ENCODE measurements at regions not wholly inside any gene's neighbourhood (a gene's known extent, or its start where the extent isn't known, plus 50 kb on each side); places are given as distances from the start of the nearest gene placed in this dataset.
"Not testable (repeated sequence)": the region's sequence is repeated elsewhere in the genome, so short reads cannot be mapped to it uniquely, and the experiment has no call there.

DNA sequence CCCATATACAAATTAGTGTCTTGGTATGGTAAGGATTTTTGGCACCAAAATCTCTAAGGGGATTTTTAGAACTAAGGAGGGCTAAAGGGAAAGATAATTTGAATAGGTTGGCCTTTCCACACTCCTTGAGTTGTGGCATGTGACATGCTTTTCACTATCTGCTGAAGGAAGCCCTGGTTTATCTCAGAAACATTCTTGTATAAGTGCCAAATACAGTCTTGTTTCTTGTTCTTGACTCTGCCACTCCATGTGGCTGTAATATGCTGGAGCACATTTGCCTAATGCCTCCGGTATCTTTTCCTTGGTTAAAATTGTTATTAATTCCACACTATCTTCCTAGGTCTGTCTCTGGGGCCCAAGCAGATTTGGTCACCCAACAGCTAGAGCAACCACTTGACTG is 457.0 kb downstream of the USP25 start:
- no peak for DNase-seq

DNA sequence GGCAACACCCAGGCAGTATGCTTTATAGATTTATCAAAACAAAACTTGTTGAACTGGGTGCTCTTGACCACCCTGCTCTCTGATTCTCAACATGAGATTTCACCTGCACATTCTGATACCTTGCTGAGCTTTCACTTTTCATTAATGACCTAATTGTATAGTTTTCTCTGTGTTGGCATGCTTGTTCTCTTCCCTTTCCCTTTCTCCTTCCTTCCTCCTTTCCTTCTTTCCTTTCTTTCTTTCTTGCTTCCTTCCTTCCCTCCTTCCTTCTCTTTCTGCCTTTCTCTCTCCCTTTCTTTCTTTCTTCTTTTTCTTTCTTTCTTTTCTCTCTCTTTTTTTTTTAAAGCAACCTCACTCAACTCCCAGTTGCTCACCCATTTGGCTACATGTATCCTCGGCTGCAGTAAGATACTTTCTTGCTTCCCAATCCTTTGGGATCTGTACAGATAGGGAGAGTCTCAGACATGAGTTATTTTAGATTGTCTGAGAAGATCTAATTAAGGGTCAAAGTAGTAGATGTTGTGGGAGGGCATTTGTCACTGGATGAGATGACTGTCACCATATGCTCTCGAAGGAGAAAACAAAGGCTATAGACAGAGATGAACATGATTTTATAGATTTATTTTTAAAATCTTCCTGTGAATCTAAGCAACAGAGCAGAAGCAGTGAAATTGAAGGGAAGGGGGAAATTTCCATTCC is 458.0 kb downstream of the USP25 start:
- DNase-seq = no peak

DNA sequence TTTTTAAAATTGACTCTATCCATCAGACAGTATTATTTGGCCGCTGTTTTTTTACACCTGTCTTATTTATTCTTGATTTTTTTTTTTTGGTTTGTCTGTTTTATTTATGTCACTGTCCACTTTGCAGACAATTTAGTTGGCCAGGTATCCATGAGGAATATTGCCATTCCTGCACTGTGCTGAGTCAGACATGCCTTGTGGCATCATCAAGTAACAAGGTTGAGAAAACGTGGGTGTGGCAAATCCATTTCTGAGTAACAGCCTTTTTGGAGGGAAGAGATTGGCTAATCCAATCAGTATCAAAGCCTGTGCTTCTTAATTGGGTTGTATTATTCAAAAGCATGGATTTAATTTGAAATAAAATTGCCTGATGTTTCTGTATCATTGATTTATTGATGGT is 463.1 kb downstream of the USP25 start:
- DNase-seq = no peak

DNA sequence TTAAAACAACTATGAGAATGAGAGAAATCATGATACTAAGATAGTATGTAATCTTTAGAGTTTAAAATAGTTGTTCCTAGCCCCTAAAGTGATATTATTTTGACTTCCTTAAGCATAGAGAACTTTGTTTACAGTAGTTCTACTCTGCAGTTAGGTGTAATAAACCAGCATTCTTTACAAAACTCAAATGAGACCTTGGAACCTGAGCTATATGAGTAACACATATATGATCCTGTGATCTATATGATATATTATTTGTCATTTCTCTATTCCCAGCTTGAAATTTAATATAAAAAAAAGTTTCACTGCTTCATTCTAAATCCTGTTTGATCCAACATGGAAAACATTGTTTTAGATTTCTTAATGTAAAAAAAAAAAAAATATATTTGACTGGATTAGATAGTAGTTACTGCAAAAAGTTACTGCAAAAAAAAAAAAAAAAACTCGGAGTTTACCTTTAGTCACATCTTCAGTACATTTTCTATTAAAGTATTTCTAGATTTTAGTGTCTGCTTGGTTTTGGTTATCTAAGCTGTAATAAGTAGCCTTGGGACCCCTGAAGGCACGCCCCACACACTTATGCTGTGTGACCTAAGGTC is 463.8 kb downstream of the USP25 start:
- DNase-seq = no peak

DNA sequence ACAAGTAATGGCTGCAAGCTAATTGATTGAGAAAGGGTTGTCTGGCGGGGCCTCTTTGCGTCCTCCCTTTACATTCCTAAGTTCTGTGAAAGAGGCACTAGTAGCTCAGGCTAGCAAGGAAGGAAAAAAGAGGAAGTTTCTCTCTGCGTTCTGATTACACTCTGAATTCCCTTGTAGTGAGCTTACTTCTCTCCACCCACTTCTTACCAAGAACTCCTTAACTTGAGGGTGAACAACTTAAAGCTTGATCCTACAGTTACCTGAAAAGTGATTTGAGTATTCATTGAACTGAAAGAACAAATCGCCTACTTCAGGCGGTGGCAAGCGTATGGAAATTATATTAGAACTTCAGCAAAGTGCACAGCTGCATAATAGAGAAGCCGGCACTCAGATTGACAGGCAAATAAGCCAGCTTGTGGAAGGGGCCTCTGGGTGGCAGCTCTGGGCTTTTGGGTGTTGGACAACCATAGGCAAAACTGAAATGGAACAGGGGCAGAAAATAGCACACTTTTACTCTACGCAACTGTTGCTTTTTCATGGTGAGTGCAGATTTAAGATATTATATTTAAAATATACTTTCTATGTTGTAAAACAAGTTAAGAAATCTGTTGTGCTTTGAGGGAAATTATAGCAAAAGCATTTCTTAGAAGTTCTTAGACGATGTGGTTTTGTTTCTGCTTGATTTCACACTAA is 464.5 kb downstream of the USP25 start:
- DNase-seq = no peak

DNA sequence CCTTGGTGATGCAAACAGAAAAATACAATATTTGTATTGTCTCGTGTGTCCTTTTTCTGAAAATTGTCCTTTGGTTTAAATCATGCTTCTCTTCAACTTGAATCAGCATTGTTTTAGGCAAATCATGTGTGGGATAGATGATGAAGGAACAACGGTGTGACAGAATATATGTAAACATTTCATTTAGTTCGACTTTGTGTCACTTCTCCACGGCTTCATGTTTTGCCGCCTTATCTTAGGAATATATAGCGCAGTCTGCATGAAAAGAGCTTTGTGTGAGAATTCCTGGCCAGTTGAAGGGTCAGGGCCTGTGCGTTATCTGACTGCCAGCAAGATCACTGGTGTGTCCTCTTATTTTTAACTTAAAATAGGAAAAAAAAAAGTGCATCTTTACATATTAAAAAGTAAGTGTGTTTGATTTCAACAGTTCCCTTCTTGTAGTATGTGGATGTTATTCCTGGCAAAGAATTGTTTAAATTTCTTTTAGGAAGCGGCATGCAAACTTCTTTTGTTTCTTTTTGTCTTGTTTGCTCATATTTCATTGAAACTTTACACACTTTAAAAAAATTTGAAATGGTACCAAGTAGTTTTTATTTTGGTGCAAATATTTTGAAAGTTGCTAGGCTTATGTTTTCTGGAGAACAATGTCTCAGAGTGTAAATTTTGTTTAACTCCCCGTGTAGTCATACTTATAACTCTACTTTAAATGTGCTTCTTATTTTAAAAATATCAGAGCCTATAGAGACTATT is 465.2 kb downstream of the USP25 start:
- no peak for DNase-seq

DNA sequence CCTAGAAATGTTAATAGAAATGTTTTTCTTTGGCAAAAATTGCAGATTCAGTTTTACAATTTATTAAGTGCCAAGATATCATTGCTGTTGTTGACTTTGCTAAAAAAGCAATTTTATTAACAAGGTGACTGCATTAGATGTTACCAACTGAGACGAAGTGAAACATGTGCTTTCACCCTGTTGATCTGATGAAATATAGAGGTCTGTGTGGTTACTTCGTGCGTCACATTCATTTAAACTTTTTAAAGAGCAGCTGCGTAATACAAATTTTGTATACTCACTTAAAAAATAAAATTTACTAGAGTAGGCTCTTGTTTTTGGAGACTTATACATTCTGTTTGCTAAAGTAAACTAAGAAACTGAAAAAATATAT is 465.7 kb downstream of the USP25 start:
- DNase-seq = no peak

DNA sequence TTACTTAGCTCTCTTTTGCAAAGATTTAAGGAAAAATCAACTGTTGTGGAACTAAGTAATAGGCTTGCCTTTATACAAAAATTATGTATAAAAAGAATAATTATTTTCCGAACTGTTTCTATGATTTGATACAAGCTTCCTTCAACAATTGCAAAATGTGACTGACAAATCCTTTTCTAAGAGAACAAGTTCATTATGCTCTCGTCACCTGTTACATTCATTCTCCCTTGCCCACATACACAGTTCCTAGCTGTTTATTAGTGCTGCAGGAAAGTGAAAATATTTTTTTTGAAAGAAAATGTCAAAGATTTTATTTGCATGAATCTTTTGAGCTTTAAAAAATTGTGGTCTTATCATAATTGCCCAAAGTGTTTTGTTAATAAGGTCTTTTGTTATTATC is 466.2 kb downstream of the USP25 start:
- no peak for DNase-seq

DNA sequence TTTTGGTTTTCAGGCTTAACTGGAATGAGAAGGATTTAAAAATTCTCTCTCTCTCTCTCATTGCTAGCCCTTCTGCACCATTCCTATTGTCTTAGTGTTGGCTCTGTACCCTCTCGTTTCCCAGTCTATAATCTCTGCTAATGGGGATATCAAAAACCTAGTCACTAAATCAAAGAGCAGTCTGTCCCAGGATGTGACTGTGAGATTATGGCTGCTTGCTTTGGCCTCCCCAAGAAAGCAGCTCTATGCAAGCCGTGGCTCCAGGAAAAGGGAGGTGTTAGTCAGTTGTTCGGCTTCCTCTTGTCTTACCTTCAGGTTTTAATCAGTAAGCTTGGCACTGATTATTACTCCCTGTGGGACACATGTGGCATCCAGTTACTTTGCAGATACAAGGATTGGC is 468.8 kb downstream of the USP25 start:
- DNase-seq = no peak

DNA sequence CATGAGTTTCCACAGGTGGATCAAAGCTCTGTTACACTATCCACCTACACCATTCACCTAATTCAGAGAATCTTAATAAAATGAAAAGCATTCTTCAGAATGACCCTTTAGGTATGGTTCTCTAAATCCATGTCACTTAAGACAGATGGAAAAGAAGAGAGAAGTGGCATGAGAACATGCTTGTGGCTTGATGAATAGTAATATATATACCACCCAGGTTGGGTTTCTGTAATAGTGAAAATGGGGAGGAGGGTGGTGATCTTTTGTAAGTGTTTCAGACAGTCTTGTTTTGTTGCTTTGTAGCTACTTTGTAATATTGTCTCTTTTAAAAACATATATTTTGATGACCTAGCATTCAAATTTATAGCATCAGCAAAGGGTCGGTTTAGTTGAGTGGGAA is 469.8 kb downstream of the USP25 start:
- DNase-seq = no peak

DNA sequence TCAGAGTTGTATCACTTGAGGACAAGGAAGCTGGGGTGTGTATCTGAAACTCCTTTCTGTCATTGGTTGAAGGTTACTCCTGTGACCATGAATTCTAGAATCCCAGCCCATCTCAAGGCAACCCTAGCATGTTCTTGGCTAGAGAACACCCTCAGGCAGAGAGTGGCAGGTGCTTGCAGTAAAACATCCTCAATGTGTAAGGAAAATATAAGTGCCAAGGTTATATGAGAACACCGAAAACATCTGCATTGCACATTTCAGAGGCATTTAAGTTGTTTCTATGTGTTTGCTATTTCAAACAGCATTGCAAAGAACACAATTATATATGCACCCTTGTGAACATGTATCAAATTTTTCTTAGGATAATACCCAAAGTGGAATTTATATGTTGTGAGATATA is 471.9 kb downstream of the USP25 start:
- DNase-seq = no peak

DNA sequence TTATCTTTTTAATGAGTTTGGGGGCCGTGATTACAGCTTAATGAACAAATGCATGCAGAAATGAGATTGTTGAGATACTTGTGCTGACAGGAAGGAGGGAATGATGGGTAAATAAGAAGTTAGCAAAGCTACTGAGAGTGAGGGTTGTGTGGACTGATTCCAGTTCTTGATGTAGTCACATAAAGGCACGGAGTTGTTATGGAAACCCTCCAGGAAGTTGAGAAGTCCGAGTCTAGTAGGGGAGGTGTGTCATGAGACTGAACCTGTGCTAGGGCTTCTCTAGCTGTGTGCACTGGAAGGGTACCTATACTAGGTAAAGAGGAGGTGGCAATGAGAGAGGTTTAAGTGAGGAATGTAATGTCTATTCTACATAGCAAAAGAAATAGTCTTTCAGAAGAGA is 475.7 kb downstream of the USP25 start:
- DNase-seq = no peak

DNA sequence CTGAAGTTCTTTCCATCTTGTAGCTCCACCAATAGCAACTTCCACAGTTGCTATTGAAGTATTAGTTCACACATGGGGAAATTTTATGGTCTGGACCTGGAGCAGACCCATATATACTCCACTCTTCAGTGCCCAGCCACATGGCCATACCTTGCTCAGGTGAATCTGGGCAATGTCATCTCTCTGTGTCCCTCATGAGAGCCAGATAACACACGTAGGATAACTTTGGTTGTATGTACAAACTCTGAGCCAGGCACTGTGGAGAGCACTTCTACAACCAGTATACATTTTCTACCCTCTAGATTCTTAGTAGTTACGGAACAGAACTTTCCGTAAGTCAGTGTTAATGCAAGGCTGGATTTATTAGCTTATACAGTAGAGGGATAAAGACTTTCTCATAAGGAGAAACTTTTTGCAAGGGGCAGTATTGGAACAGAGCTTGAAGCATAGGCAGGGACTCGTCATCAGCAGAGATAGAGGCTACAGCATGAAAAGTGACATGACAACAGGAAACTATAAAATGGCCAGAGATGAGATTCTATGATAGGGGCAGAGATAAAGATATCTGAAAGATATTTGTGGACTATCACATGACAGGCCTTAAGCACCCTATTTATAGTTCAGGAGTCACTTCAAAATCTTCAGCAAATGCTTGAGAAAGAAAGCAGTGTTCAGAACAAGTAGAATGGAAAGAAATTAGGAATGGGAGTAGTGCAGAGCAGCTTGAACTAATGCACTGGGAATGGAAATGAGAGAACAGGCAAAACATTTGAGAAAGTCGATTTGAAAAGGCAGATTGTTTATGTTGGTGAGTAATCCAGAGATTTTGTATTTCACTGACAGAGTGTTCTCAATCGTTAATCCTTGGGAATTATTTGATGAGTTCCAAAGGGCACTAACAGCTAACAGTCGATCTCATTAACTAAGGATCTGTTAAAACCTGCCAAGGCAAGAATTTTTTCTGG is 481.8 kb downstream of the USP25 start:
- DNase-seq = no peak

DNA sequence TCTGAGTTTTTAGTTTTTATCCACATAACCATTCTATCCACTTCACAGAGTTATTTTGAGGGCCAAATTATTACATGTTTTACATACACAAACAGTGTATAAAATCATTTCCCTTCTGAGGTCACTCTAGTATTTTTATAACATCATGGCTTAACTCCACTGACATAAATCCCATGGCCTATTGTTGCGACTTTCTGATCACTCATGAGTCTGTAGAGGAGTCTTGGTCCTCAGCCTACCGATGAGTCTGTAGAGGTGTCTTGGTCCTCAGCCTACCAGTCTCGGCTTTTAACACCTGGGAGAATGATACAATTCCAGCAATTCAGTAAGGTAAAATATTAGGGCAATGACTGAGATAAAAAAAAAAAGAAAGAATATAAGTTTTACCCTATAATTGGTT is 483.7 kb downstream of the USP25 start:
- DNase-seq = no peak

DNA sequence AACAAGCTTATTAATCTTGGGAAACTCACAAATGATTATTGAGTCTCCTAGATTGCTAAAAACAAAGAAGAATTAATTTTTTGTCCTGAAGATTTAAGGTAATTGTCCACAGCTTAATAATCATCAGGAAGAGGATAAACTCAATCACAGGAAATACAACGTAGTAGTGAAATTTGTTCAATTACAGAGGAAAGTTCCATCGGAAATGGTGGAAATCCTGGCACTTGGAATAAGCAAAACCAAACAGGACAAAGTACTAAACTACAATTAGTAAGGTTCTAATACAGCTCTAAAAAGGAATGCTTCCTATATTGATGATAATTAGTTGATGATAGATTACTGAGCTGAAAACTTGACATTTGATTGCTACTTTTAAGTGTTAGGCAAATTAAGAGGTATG is 485.4 kb downstream of the USP25 start:
- DNase-seq = no peak

DNA sequence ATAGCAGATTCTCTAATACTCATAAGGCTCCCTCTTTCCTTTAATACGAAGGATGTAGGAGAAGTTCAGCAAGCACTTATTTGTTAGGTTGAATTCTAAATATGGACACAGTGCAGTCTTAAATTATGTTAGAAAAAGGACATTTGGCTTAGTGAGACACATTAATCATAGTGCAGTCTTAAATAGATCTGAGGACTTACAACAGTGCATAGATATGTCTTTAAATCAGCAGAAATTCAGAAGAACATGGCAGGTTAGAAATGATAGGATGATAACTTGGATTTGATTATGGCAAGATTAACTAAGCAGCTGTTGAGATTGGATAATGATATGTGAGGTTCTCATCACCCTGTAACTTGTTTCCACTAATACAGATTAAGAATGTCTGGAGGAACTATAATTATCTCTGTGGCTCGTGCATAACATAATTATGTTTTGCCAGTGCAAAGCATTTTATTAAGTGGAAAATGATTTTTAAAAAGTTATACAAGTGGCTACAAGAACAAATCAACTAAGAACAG is 485.9 kb downstream of the USP25 start:
- DNase-seq = no peak

DNA sequence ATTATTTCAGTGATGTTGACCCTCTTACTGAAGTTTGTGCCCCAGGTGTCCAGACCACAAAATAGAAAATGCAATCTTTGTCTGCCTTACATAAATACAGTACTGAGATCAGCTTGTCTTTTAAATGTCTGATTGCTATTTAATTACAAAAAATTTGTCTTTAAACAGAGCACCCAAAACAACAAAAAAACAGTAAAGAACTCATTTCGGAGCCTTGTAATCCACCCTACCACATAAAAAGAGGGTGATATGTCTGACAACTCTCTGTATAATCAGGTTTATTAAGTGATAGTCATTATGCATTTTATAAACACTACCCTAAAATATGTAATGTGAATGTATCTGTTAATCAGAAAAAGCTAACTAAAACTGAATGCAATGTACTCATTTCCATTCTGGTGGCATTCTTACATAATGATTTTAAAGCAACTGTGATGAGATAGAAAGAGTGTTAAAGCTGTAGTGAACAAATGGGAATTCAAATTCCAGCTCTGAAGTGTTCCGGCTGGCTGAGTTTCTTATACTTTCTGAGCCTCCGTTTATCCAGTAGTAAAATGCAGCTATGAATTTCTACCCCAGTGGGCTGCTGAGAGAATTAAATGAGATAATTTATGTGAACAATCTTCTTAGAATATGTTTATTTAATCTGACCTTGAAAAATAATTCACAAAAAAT is 486.6 kb downstream of the USP25 start:
- DNase-seq = no peak

DNA sequence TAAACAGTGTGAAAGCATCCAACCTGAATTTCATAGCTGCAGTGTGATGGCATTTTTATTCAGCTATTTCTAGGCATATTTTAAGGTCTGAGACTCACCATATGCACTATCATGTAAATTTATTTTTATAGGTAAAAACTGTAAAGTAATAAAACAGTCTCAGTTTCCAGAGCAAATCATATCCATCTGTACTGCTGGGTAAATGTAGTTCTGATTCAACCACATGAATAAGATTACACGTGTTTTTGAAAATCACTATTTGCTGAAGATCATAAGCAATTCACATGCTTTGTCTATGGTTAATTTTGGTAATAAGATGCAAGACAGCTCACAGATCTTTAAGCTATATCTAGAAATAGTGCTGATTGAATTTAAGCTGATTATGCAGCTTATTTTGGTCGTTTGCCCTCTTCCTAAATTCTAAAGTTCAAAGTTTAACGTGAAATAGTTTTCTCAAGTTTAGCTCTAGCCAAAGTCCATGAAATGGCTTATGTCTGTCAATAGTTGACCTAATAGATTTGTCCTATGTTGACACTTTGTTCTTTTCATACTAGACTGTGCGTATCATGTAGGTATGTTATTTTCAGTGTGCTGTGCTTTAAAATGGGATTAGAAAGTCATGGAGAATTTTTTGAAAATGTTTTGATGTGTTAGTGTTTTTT is 489.0 kb downstream of the USP25 start:
- no peak for DNase-seq

DNA sequence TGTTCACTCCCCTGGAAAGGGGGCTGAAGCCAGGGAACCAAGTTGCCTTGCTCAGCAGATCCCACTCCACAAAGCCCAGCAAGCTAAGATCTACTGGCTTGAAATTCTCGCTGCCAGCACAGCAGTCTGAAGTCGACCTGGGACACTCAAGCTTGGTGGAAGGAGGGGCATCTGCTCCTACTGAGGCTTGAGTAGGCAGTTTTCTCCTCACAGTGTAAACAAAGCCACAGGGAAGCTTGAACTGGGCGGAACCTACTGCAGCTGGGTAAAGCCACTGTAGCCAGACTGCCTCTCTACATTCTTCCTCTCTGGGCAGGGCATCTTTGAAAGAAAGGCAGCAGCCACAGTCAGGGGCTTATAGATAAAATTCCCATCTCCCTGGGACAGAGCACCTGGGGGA is 495.0 kb downstream of the USP25 start:
- not testable (repeated sequence) for DNase-seq

DNA sequence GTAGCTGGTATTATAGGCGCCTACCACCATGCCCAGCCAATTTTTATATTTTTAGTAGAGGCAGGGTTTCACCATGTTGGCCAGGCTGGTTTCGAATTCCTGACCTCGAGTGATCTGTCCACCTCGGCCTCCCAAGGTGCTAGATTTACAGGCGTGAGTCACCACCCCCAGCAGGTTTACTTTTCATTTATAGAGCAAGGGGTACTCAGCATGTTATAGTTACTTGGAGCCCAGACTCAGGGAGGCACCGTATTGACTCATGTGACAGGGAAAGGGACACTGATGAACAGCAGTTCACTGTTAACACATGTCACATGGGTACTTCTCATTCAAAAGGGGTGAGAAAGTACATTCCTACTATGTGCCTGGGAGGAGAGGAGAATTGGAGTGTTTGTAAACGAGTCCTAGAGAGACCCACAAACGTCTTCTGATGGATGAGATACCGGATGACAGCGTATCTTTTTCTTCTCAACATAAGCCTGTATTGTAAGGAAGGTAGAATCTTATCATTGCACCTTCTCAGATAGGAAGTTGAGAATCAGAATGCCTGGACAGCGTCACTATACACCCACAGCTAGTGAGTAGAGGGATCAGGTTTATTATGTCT is 510.0 kb downstream of the USP25 start:
- no peak for DNase-seq

DNA sequence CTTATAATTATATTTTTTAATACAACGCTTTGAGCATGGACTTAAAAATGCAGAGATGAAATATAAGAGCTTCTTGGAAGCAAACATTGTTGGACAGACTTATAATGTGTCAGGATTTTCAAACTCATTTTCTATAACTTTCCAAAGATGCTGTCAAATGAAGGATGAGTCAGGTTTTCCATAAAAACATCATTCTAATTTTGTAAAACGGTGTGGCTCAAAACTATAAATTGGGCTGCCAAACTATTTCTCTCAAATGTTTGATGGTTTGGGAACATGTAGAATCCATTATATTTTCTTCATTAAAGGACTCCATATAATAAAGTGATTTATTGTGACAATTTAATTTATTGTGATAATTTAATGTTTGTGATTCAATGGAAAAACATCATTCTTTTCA is 511.2 kb downstream of the USP25 start:
- DNase-seq = no peak
